CD8-positive, alpha-beta memory T cell (primary cell): ENCODE measurements at regions not wholly inside any gene's neighbourhood (a gene's known extent, or its start where the extent isn't known, plus 50 kb on each side); places are given as distances from the start of the nearest gene placed in this dataset.

ENCODE experiments used
- CTCF ChIA-PET: fragments of 350-600 bp; sonication (Branson Sonifier 250); formaldehyde crosslinking; loops from one replicate; lab custom pipeline; 2021; ENCODE audit warnings: antibody characterized with exemption; lab: Charles Lee
- POLR2A ChIA-PET: fragments of 350-600 bp; sonication (Branson Sonifier 250); formaldehyde crosslinking; loops from one replicate; lab custom pipeline; 2021; ENCODE audit warnings: antibody characterized with exemption; lab: Charles Lee
- DNase-seq, 5 donors: peaks; one replicate each; pipeline versions ENCODE4 v3.0.0 to v3.0.0-alpha.2; 2020 to 2022; ENCODE audit warnings: mixed read lengths in 1 of 5
- H3K27ac ChIP-seq: one replicate; pipeline ENCODE4 v1.7.0; 2013; ENCODE audit warnings: low read depth, mild to moderate bottlenecking, low read length, moderate library complexity
- H3K27me3 ChIP-seq: 2 replicates; pipeline ENCODE4 v1.7.0; 2013; ENCODE audit warnings: low read length, mild to moderate bottlenecking; ENCODE audit not compliant: insufficient read depth, poor library complexity, severe bottlenecking
- H3K36me3 ChIP-seq: 2 replicates; pipeline ENCODE4 v1.7.0; 2013; ENCODE audit warnings: mild to moderate bottlenecking, low read length, moderate library complexity; ENCODE audit not compliant: insufficient read depth
- H3K4me1 ChIP-seq: 2 replicates; pipeline ENCODE4 v1.7.0; 2013; ENCODE audit warnings: mild to moderate bottlenecking, low read length, moderate library complexity; ENCODE audit not compliant: insufficient read depth
- H3K4me3 ChIP-seq: 2 replicates; pipeline ENCODE4 v1.7.0; 2013; ENCODE audit warnings: mild to moderate bottlenecking, low read length
- H3K9me3 ChIP-seq: 2 replicates; pipeline ENCODE4 v1.7.0; 2013; ENCODE audit warnings: mild to moderate bottlenecking, low read length
- H3K27ac Mint-ChIP-seq, 8 donors: one replicate each; pipeline ENCODE4 v1.8.0; 2020 to 2021; ENCODE audit warnings: mixed read lengths in 8 of 8, mild to moderate bottlenecking in 6 of 8, inconsistent platforms in 3 of 8, moderate library complexity in 3 of 8
- H3K27me3 Mint-ChIP-seq, 2 donors: one replicate each; pipeline ENCODE4 v1.8.0; 2020 to 2021; ENCODE audit warnings: mixed read lengths in 2 of 2, mild to moderate bottlenecking in 1 of 2, moderate library complexity in 1 of 2
- H3K36me3 Mint-ChIP-seq, 3 donors: one replicate each; pipeline ENCODE4 v1.8.0; 2020 to 2021; ENCODE audit warnings: mixed read lengths in 3 of 3, inconsistent platforms in 1 of 3, mild to moderate bottlenecking in 1 of 3
- H3K4me1 Mint-ChIP-seq, 3 donors: one replicate each; pipeline ENCODE4 v1.8.0; 2020 to 2021; ENCODE audit warnings: mixed read lengths in 3 of 3, inconsistent platforms in 1 of 3, mild to moderate bottlenecking in 1 of 3
- H3K4me3 Mint-ChIP-seq, 7 donors: one replicate each; pipeline ENCODE4 v1.8.0; 2020 to 2021; ENCODE audit warnings: mixed read lengths in 7 of 7, mild to moderate bottlenecking in 6 of 7, moderate library complexity in 4 of 7, inconsistent platforms in 2 of 7
- H3K9me3 Mint-ChIP-seq, 5 donors: one replicate each; pipeline ENCODE4 v1.8.0; 2020 to 2022; ENCODE audit warnings: mixed read lengths in 5 of 5, mild to moderate bottlenecking in 3 of 5, moderate library complexity in 2 of 5, inconsistent platforms in 1 of 5

DNA sequence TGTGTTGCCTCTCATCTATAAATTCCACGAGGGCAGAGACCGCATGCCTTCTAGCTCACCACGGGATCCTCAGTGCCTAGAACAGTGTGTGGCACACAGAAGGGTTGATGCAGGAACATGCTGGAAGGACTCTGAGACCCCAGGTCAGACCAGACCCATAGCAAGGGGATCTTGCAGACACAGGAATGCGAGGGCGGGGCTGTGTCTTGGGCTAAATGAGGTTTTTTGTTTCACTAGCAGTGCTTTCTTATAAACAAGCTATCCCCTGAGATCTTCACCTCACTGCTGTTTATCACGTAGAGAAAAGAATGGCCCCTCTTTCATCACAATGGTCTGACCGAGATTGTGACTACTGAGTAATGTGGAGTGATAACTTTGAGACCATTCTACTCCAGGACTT lies 122.4 kb downstream of the IRX2 start:
- H3K27ac Mint-ChIP-seq = no peak overlapping the region
- no peak overlapping the region for H3K4me3 ChIP-seq
- H3K27me3 Mint-ChIP-seq = no peaks in the 10 kb centered on the region
- no peak for DNase-seq
- H3K36me3 ChIP-seq = no peaks in the 10 kb centered on the region
- POLR2A ChIA-PET = no interaction called here
- no peak overlapping the region for H3K4me3 Mint-ChIP-seq
- CTCF ChIA-PET = no interaction called here
- no peaks in the 10 kb centered on the region for H3K36me3 Mint-ChIP-seq
- peaks cover 2 to 6% (median 4%) of the 10 kb centered on the region in 5 donors for H3K9me3 Mint-ChIP-seq
- no peak overlapping the region for H3K27ac ChIP-seq
- H3K9me3 ChIP-seq = no peaks in the 10 kb centered on the region
- H3K4me1 ChIP-seq = no peaks in the 10 kb centered on the region
- no peaks in the 10 kb centered on the region for H3K27me3 ChIP-seq
- no peaks in the 10 kb centered on the region for H3K4me1 Mint-ChIP-seq

GRCh38 chr5:2627867-2628266 lies 123.6 kb downstream of the IRX2 start:
- Mint-ChIP-seq H3K9me3 (peaks cover 2 to 6% (median 4%) of the 10 kb centered on the region in 5 donors), H3K4me3 (no peak overlapping the region), H3K27me3 (no peaks in the 10 kb centered on the region), H3K27ac (no peak overlapping the region), H3K36me3 (no peaks in the 10 kb centered on the region), H3K4me1 (no peaks in the 10 kb centered on the region)
- Histone ChIP-seq H3K36me3 (no peaks in the 10 kb centered on the region), H3K4me3 (no peak overlapping the region), H3K4me1 (no peaks in the 10 kb centered on the region), H3K9me3 (no peaks in the 10 kb centered on the region), H3K27me3 (no peaks in the 10 kb centered on the region), H3K27ac (no peak overlapping the region)
- POLR2A ChIA-PET = no interaction called here
- CTCF ChIA-PET = no interaction called here
- DNase-seq = no peak

DNA sequence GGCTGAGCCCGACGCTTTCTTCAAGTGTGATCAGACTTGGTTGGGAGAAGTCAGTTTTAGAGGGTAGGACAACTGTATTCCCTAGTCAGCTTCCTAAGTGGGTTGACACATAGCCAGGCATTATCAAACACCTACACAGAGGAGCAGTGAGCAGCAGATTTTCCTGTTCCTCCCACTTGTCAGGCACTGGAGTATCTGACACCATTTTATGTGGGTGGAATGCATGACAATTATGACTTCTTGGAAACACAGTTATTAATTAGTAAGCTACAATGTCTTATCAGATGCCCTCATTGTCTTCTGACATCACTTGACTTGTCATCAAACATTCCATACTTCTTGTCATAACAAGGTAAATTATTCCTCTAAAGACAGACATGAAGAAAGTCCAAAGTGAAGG lies 124.9 kb downstream of the IRX2 start:
- POLR2A ChIA-PET = no interaction called here

GRCh38 chr5:2622866-2623265 lies 128.6 kb downstream of the IRX2 start:
- Histone ChIP-seq H3K36me3 (no peaks in the 10 kb centered on the region), H3K9me3 (no peaks in the 10 kb centered on the region), H3K4me1 (no peaks in the 10 kb centered on the region), H3K4me3 (no peak overlapping the region), H3K27me3 (no peaks in the 10 kb centered on the region), H3K27ac (no peak overlapping the region)
- no peak overlapping the region for H3K27ac Mint-ChIP-seq
- CTCF ChIA-PET = no interaction called here
- POLR2A ChIA-PET = no interaction called here
- H3K9me3 Mint-ChIP-seq = peaks cover 0 to 9% (median under 1%) of the 10 kb centered on the region in 5 donors
- no peak for DNase-seq
- no peaks in the 10 kb centered on the region for H3K27me3 Mint-ChIP-seq
- no peak overlapping the region for H3K4me3 Mint-ChIP-seq
- H3K36me3 Mint-ChIP-seq = no peaks in the 10 kb centered on the region
- no peaks in the 10 kb centered on the region for H3K4me1 Mint-ChIP-seq

More for the DNA sequence above, 124.9 kb downstream of the IRX2 start:
- H3K36me3 ChIP-seq = no peaks in the 10 kb centered on the region
- H3K9me3 ChIP-seq = no peaks in the 10 kb centered on the region
- peaks cover 2 to 6% (median 4%) of the 10 kb centered on the region in 5 donors for H3K9me3 Mint-ChIP-seq
- H3K27ac Mint-ChIP-seq = no peak overlapping the region
- no peaks in the 10 kb centered on the region for H3K27me3 Mint-ChIP-seq
- no peak overlapping the region for H3K4me3 ChIP-seq
- no peaks in the 10 kb centered on the region for H3K27me3 ChIP-seq
- H3K4me1 ChIP-seq = no peaks in the 10 kb centered on the region
- no peaks in the 10 kb centered on the region for H3K36me3 Mint-ChIP-seq
- no peaks in the 10 kb centered on the region for H3K4me1 Mint-ChIP-seq
- CTCF ChIA-PET = no interaction called here
- no peak overlapping the region for H3K4me3 Mint-ChIP-seq
- no peak for DNase-seq
- no peak overlapping the region for H3K27ac ChIP-seq

DNA sequence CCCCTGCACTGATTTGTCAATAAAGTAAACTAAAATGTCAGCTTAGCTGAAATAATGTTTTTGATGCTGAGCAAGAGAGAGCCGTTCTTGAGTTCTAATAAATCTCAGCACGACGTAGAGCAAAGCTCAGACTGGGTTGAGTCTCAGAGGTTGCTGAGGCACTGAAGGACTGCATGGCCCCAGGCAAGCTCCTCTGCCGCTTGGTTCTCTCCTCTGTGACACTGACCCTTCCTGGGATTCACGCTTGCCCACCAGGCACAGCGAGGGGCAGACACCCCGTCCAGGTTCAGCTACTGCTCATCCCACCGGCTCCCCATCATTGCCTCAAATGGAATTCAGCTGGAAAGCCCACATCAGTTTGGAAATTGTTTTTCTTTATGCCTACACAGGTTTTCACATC lies 129.8 kb downstream of the IRX2 start:
- no peak overlapping the region for H3K4me3 Mint-ChIP-seq
- POLR2A ChIA-PET = no interaction called here

DNA sequence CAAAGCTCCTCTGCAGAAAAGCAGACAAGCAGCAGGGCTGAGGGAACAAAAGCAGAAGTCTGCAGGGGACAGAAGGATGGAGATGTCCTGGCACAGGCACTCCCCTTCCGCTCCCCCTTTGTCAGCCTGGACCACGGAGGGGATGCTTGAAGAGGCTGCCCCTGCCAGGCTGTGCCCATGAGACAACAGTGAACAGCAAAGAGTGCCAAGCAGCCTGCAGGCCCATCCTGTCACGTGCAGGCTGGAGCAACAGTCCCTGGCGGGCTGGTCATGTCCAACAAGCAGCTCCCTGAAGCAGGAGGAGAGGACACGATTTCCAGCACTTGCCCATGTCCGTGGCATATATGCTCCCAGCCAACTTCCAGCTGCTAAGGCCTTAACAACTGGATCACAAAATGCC lies 132.3 kb downstream of the IRX2 start:
- Mint-ChIP-seq H3K4me1 (no peaks in the 10 kb centered on the region), H3K4me3 (no peak overlapping the region), H3K27me3 (peaks cover 0 to 2% of the 10 kb centered on the region in 2 donors), H3K27ac (no peak overlapping the region), H3K36me3 (no peaks in the 10 kb centered on the region), H3K9me3 (peaks cover 0 to 6% (median 3%) of the 10 kb centered on the region in 5 donors)
- Histone ChIP-seq H3K4me3 (no peak overlapping the region), H3K27ac (no peak overlapping the region), H3K27me3 (no peaks in the 10 kb centered on the region), H3K9me3 (no peaks in the 10 kb centered on the region), H3K4me1 (no peaks in the 10 kb centered on the region), H3K36me3 (no peaks in the 10 kb centered on the region)
- no peak for DNase-seq
- CTCF ChIA-PET = interaction anchor here (0.9 kb wide), 1 partner anchor 310 kb away, joined by 3 read pairs; no protein-coding TSS in a partner anchor
- POLR2A ChIA-PET = no interaction called here

More for the DNA sequence above, 129.8 kb downstream of the IRX2 start:
- H3K27ac Mint-ChIP-seq = no peak overlapping the region
- H3K4me3 ChIP-seq = no peak overlapping the region
- peaks cover 0 to 2% of the 10 kb centered on the region in 2 donors for H3K27me3 Mint-ChIP-seq
- no peak overlapping the region for H3K27ac ChIP-seq
- CTCF ChIA-PET = no interaction called here
- no peaks in the 10 kb centered on the region for H3K36me3 ChIP-seq
- H3K4me1 ChIP-seq = no peaks in the 10 kb centered on the region
- no peak for DNase-seq
- H3K27me3 ChIP-seq = no peaks in the 10 kb centered on the region
- H3K4me1 Mint-ChIP-seq = no peaks in the 10 kb centered on the region
- H3K9me3 ChIP-seq = no peaks in the 10 kb centered on the region
- no peaks in the 10 kb centered on the region for H3K36me3 Mint-ChIP-seq
- peaks cover 0 to 3% (median 2%) of the 10 kb centered on the region in 5 donors for H3K9me3 Mint-ChIP-seq

GRCh38 chr5:2617461-2617860 lies 134.0 kb downstream of the IRX2 start:
- H3K9me3 ChIP-seq = no peaks in the 10 kb centered on the region
- Mint-ChIP-seq H3K27me3 (peaks cover 0 to 2% of the 10 kb centered on the region in 2 donors), H3K36me3 (no peaks in the 10 kb centered on the region), H3K27ac (no peak overlapping the region), H3K4me1 (no peaks in the 10 kb centered on the region), H3K9me3 (peaks cover under 1 to 6% (median 3%) of the 10 kb centered on the region in 5 donors), H3K4me3 (no peak overlapping the region)
- H3K4me1 ChIP-seq = no peaks in the 10 kb centered on the region
- DNase-seq = no peak
- H3K27me3 ChIP-seq = no peaks in the 10 kb centered on the region
- H3K4me3 ChIP-seq = no peak overlapping the region
- H3K27ac ChIP-seq = no peak overlapping the region
- POLR2A ChIA-PET = no interaction called here
- CTCF ChIA-PET = no interaction called here
- H3K36me3 ChIP-seq = no peaks in the 10 kb centered on the region

GRCh38 chr5:2615917-2616316 lies 135.6 kb downstream of the IRX2 start:
- no peak overlapping the region for H3K4me3 Mint-ChIP-seq
- POLR2A ChIA-PET = no interaction called here

DNA sequence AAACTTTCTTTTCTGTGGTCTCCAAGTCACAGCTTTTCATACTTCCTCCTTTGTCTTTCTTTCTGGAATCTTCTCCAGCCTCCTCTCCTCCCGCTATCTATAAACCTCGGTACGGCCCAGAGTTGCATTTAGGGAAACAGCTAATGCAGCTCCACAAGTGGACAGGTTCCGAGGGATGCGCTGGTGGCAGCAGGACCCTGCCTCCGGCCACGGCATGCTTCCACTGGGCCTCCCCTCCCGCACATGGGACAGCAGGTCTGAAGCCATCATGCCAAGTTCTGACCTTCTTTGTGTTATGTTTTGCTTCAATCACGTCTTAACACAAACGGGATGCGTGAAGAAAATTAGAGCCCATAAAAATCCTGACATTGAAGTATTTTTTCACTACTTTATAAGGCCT lies 136.9 kb downstream of the IRX2 start:
- Mint-ChIP-seq H3K4me3 (no peak overlapping the region), H3K27me3 (peaks cover 0 to 2% of the 10 kb centered on the region in 2 donors), H3K4me1 (no peaks in the 10 kb centered on the region), H3K27ac (no peak overlapping the region), H3K9me3 (peaks cover 0 to 10% (median 5%) of the 10 kb centered on the region in 5 donors), H3K36me3 (no peaks in the 10 kb centered on the region)
- Histone ChIP-seq H3K9me3 (no peaks in the 10 kb centered on the region), H3K4me1 (no peaks in the 10 kb centered on the region), H3K36me3 (no peaks in the 10 kb centered on the region), H3K27ac (no peak overlapping the region), H3K4me3 (no peak overlapping the region), H3K27me3 (no peaks in the 10 kb centered on the region)
- POLR2A ChIA-PET = no interaction called here
- CTCF ChIA-PET = no interaction called here
- no peak for DNase-seq

More at GRCh38 chr5:2615917-2616316, 135.6 kb downstream of the IRX2 start:
- H3K4me1 ChIP-seq = no peaks in the 10 kb centered on the region
- H3K4me3 ChIP-seq = no peak overlapping the region
- Mint-ChIP-seq H3K9me3 (peaks cover 2 to 6% (median 3%) of the 10 kb centered on the region in 5 donors), H3K4me1 (no peaks in the 10 kb centered on the region), H3K36me3 (no peaks in the 10 kb centered on the region), H3K27ac (no peak overlapping the region), H3K27me3 (peaks cover 0 to 2% of the 10 kb centered on the region in 2 donors)
- H3K36me3 ChIP-seq = no peaks in the 10 kb centered on the region
- CTCF ChIA-PET = no interaction called here
- H3K27ac ChIP-seq = no peak overlapping the region
- DNase-seq = no peak
- H3K9me3 ChIP-seq = no peaks in the 10 kb centered on the region
- no peaks in the 10 kb centered on the region for H3K27me3 ChIP-seq
